ENCODE measurements at regions not wholly inside any gene's neighbourhood (a gene's known extent, or its start where the extent isn't known, plus 50 kb on each side); places are given as distances from the start of the nearest gene placed in this dataset.
"Not testable (repeated sequence)": the region's sequence is repeated elsewhere in the genome, so short reads cannot be mapped to it uniquely, and the experiment has no call there.

DNA sequence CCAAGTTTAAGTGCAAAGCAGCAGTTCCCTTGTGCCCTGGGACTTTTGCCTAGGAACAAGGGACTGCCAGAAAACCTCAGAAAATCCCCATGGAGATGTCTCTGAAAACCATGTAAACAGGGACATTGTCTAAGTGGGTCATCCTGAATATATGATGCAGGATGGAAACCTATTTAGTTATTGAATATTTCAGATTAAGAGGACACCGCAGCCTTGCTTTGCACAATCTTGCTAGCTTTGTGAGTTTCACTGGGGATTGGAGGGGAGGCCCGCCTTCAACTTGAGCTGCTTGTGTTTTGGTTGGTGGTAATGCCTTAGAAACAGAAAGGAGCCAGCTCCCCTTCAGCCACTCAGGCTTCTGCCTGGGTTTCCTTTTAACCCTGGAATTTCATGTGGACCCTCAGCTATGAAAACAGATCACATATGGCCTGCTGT lies 112.8 kb downstream of the C9orf152 start:
- no peak overlapping the region for H3K4me3 Mint-ChIP-seq
- peaks cover 5% of the 10 kb centered on the region for H3K4me1 Mint-ChIP-seq (ENCODE audit: low read depth)
- DNase-seq, result no peak
- ChIA-PET POLR2A (no interaction called here), CTCF (interaction anchor here (1.0 kb wide), 1 partner anchor 58 kb away, joined by 3 read pairs; no protein-coding TSS in a partner anchor)
- no peaks in the 10 kb centered on the region for H3K9me3 Mint-ChIP-seq
- intact Hi-C loops (cut with micrococcal nuclease), result no loop called here
- no peak overlapping the region for H3K27ac Mint-ChIP-seq
- H3K27me3 Mint-ChIP-seq, result no peaks in the 10 kb centered on the region
- H3K36me3 Mint-ChIP-seq, result no peaks in the 10 kb centered on the region

DNA sequence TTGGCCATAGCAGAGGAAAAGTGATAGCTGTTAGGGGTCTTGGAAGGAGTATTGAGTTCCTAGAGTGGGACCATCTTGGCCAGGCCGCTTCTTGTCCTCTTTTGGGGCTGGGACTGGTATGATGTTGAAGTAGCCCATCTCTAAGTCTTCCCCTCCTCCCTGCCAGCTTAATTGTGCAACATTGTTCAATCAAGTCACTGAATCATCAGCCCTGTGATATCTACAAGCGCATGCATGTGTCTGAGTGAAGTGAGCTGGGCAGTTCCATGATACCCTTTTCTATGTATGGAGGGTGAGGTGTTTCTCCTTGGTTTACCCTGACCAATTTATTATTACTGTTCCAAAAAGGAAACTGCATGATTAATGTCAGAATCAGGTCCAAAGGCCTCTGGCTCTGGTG lies 112.2 kb downstream of the C9orf152 start:
- Mint-ChIP-seq H3K4me1 (ENCODE audit: low read depth) (peaks cover 5% of the 10 kb centered on the region), H3K4me3 (no peak overlapping the region), H3K9me3 (no peaks in the 10 kb centered on the region), H3K36me3 (no peaks in the 10 kb centered on the region), H3K27ac (no peak overlapping the region), H3K27me3 (no peaks in the 10 kb centered on the region)
- ChIA-PET CTCF (interaction anchor here (1.0 kb wide), 1 partner anchor 58 kb away, joined by 3 read pairs; no protein-coding TSS in a partner anchor), POLR2A (no interaction called here)
- intact Hi-C loops (cut with micrococcal nuclease), result no loop called here
- DNase-seq, result no peak

- H3K4me1 Mint-ChIP-seq (ENCODE audit: low read depth); intact Hi-C loops (cut with micrococcal nuclease); H3K27ac Mint-ChIP-seq; H3K27me3 Mint-ChIP-seq; DNase-seq; H3K9me3 Mint-ChIP-seq; H3K4me3 Mint-ChIP-seq; POLR2A ChIA-PET; CTCF ChIA-PET; H3K36me3 Mint-ChIP-seq: not testable (repeated sequence)
Observed at GRCh38 chr9:110096674-110097073, 111.3 kb downstream of the C9orf152 start.

DNA sequence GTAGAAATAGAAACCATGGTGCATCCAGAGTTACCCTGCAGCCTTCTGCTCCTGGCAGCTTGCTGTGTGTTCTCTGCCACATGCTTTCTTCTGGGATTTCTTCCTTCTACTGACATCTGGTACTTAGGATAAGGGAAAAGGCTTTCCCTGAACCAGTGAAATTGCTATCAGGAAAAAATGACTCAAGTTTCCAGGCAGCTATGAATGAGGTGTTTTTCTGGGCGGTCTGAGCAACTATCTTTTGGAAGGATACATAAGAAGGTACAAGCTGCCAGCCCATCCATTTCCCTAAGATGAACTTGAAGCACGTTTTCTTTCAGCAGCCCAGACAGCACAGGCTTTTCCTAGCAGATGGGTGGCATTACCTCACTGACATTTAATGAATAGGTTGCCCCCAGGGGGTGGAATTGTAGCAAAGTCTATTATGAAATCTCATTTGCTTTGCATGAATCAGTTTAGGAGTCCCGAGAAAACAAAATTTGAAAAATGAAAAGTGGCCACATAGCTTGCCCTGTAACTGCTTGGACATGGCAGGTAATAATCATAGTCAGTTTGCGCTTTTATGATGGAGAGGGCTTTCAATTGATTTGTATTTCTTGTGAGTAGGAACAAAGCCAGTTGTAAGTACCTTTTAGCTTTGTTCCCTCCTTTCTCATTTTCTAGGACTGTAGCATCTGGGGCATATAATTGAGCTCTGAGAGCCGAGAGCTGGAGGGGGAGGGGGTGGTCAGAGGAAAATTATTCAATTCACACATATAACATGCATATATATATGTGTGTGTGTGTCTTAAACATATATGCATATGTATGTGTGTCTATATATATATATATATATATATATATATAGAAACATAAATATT lies 108.5 kb downstream of the C9orf152 start:
- intact Hi-C loops (cut with micrococcal nuclease), result no loop called here
- no peaks in the 10 kb centered on the region for H3K27me3 Mint-ChIP-seq
- H3K9me3 Mint-ChIP-seq, result no peaks in the 10 kb centered on the region
- no peak for DNase-seq
- H3K4me3 Mint-ChIP-seq, result no peak overlapping the region
- peaks cover 8% of the 10 kb centered on the region for H3K4me1 Mint-ChIP-seq (ENCODE audit: low read depth)
- H3K27ac Mint-ChIP-seq, result no peak overlapping the region
- ChIA-PET CTCF (no interaction called here), POLR2A (no interaction called here)
- no peaks in the 10 kb centered on the region for H3K36me3 Mint-ChIP-seq

- intact Hi-C loops (cut with micrococcal nuclease), result no loop called here
- DNase-seq, result no peak
- Mint-ChIP-seq H3K9me3 (no peaks in the 10 kb centered on the region), H3K4me1 (ENCODE audit: low read depth) (peaks cover 8% of the 10 kb centered on the region), H3K4me3 (no peak overlapping the region), H3K27me3 (no peaks in the 10 kb centered on the region), H3K36me3 (no peaks in the 10 kb centered on the region), H3K27ac (no peak overlapping the region)
- ChIA-PET CTCF (interaction anchor here (1.1 kb wide), 1 partner anchor 50 kb away, joined by 4 read pairs; no protein-coding TSS in a partner anchor), POLR2A (no interaction called here)
Observed at GRCh38 chr9:110101531-110102161, 106.3 kb downstream of the C9orf152 start.

GRCh38 chr9:110103257-110103656 lies 104.7 kb downstream of the C9orf152 start:
- Mint-ChIP-seq H3K27me3 (no peaks in the 10 kb centered on the region), H3K9me3 (no peaks in the 10 kb centered on the region), H3K36me3 (no peaks in the 10 kb centered on the region), H3K4me1 (ENCODE audit: low read depth) (peaks cover 8% of the 10 kb centered on the region), H3K4me3 (no peak overlapping the region), H3K27ac (no peak overlapping the region)
- DNase-seq, result no peak
- intact Hi-C loops (cut with micrococcal nuclease), result no loop called here
- ChIA-PET CTCF (no interaction called here), POLR2A (no interaction called here)

GRCh38 chr9:110104261-110104809 lies 103.6 kb downstream of the C9orf152 start:
- intact Hi-C loops (cut with micrococcal nuclease), result no loop called here
- Mint-ChIP-seq H3K27me3 (no peaks in the 10 kb centered on the region), H3K36me3 (no peaks in the 10 kb centered on the region), H3K9me3 (no peaks in the 10 kb centered on the region), H3K4me3 (no peak overlapping the region), H3K27ac (no peak overlapping the region), H3K4me1 (ENCODE audit: low read depth) (peaks cover 3% of the 10 kb centered on the region)
- DNase-seq, result no peak
- ChIA-PET POLR2A (no interaction called here), CTCF (no interaction called here)

DNA sequence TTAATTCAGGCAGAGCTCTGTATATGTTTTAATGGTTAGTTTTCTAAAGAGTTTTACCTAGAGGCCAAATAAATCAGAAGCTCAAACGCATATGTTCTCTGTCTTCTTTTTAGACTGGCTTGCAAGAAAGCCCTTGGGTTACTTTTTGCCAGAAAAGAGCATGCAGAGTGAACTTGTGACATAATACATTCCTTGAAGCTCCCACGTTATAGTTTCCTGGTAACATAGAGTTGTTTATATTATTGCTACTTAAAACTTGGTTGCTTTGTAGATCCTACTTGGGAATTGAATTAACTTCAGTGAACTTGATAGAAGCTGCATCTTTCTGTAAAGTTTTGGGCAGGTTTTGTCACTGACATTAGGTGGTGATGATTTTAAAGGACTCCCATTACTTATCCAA lies 102.9 kb downstream of the C9orf152 start:
- ChIA-PET POLR2A (no interaction called here), CTCF (no interaction called here)
- intact Hi-C loops (cut with micrococcal nuclease), result no loop called here
- no peak overlapping the region for H3K27ac Mint-ChIP-seq
- peaks cover 3% of the 10 kb centered on the region for H3K4me1 Mint-ChIP-seq (ENCODE audit: low read depth)
- no peak for DNase-seq
- no peaks in the 10 kb centered on the region for H3K36me3 Mint-ChIP-seq
- H3K9me3 Mint-ChIP-seq, result no peaks in the 10 kb centered on the region
- H3K27me3 Mint-ChIP-seq, result no peaks in the 10 kb centered on the region
- H3K4me3 Mint-ChIP-seq, result no peak overlapping the region

- H3K27me3 Mint-ChIP-seq, result no peaks in the 10 kb centered on the region
- H3K36me3 Mint-ChIP-seq, result no peaks in the 10 kb centered on the region
- intact Hi-C loops (cut with micrococcal nuclease), result no loop called here
- no peaks in the 10 kb centered on the region for H3K9me3 Mint-ChIP-seq
- DNase-seq, result no peak
- CTCF ChIA-PET, result no interaction called here
- no peak overlapping the region for H3K27ac Mint-ChIP-seq
- H3K4me1 Mint-ChIP-seq (ENCODE audit: low read depth), result peaks cover 3% of the 10 kb centered on the region
- H3K4me3 Mint-ChIP-seq, result no peak overlapping the region
- POLR2A ChIA-PET, result no interaction called here
Observed at GRCh38 chr9:110106661-110107060, 101.3 kb downstream of the C9orf152 start.

- CTCF ChIA-PET, result no interaction called here
- intact Hi-C loops (cut with micrococcal nuclease), result no loop called here
- POLR2A ChIA-PET, result no interaction called here
Observed at GRCh38 chr9:110109333-110110092, 98.4 kb downstream of the C9orf152 start.

DNA sequence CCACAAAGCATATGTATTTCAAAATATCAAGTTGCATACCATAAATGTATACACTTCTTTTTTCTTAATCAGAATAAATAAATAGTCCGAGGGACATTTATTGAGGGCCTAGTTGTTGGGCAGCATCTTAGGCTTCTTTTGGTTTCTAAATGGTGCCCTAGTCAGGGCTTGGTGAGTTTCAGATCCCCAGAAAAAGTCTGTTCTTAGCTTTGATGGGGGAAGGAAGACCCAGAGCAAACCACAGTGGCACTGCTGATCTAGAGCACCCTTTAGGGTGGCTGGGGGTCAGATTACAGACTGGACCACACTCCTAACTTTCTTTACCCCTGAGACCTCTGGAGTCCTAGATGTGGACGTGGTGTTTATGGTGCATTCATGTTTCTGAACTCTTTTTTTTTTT lies 97.8 kb downstream of the C9orf152 start:
- Mint-ChIP-seq H3K4me1 (ENCODE audit: low read depth) (no peaks in the 10 kb centered on the region), H3K4me3 (no peak overlapping the region), H3K36me3 (no peaks in the 10 kb centered on the region), H3K27ac (no peak overlapping the region), H3K27me3 (no peaks in the 10 kb centered on the region), H3K9me3 (no peaks in the 10 kb centered on the region)
- POLR2A ChIA-PET, result no interaction called here
- intact Hi-C loops (cut with micrococcal nuclease), result no loop called here
- CTCF ChIA-PET, result no interaction called here
- DNase-seq, result no peak

More at GRCh38 chr9:110109333-110110092, 98.4 kb downstream of the C9orf152 start:
- Mint-ChIP-seq H3K4me1 (ENCODE audit: low read depth) (no peaks in the 10 kb centered on the region), H3K36me3 (no peaks in the 10 kb centered on the region), H3K4me3 (no peak overlapping the region), H3K9me3 (no peaks in the 10 kb centered on the region), H3K27me3 (no peaks in the 10 kb centered on the region), H3K27ac (no peak overlapping the region)
- DNase-seq, result no peak

DNA sequence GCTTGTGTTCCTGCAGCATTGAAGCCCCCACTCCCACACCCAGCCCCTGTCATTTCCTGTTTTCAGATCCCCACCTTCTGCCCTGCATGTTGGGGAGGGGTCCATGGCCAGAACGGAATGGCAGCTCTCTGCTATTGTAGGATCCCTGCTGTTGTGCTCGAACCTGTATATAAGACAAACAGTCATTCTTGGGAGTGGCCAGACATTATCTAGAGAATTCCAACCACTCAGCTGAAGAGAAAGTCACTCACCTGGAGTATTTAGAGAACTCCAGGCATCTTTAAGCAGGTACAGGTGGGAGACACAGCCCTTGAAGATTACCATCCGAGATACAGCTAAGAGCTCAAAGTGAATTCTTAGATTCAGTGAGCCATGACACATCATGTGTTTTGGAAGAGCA lies 96.1 kb downstream of the C9orf152 start:
- H3K27ac Mint-ChIP-seq, result no peak overlapping the region
- DNase-seq, result no peak
- ChIA-PET POLR2A (no interaction called here), CTCF (no interaction called here)
- no peaks in the 10 kb centered on the region for H3K27me3 Mint-ChIP-seq
- intact Hi-C loops (cut with micrococcal nuclease), result no loop called here
- no peaks in the 10 kb centered on the region for H3K4me1 Mint-ChIP-seq (ENCODE audit: low read depth)
- no peaks in the 10 kb centered on the region for H3K36me3 Mint-ChIP-seq
- no peak overlapping the region for H3K4me3 Mint-ChIP-seq
- H3K9me3 Mint-ChIP-seq, result no peaks in the 10 kb centered on the region

Data from activated CD4-positive, alpha-beta memory T cell treated with anti-CD3 and anti-CD28 coated beads for 36 hours (primary cell).